Lower lobe of right lung (tissue), 2 donors: ENCODE measurements at regions not wholly inside any gene's neighbourhood (a gene's known extent, or its start where the extent isn't known, plus 50 kb on each side); places are given as distances from the start of the nearest gene placed in this dataset.

Experiments
- ATAC-seq, 2 donors: fragments of 200-7000 bp; cut with Tn5 transposase; one replicate each; pipeline ENCODE4 v1.9.1; 2020 to 2022; ENCODE audit warnings: mild to moderate bottlenecking in 2 of 2, moderate library complexity in 2 of 2
- DNase-seq: peaks from one replicate; pipeline ENCODE4 v3.0.0-alpha.2; 2020
- H3K27ac ChIP-seq: fragments of 200-600 bp; one replicate; pipeline ENCODE4 v1.8.0; 2022
- H3K27me3 ChIP-seq: fragments of 200-600 bp; one replicate; pipeline ENCODE4 v1.8.0; 2022; ENCODE audit warnings: low read depth
- H3K36me3 ChIP-seq: fragments of 200-600 bp; one replicate; pipeline ENCODE4 v1.8.0; 2022; ENCODE audit warnings: mild to moderate bottlenecking
- H3K4me1 ChIP-seq: fragments of 200-600 bp; one replicate; pipeline ENCODE4 v1.8.0; 2022
- H3K4me3 ChIP-seq: fragments of 200-600 bp; one replicate; pipeline ENCODE4 v1.8.0; 2022; ENCODE audit warnings: mild to moderate bottlenecking
- H3K9me3 ChIP-seq: fragments of 200-600 bp; one replicate; pipeline ENCODE4 v1.8.0; 2022
- intact Hi-C: fragments of 100-400 bp; cut with DNase I; formaldehyde crosslinking; loops from one replicate; pipeline ENCODE4 v1.11.0; 2022
- TF ChIP-seq, protein P1 (sequence below): fragments of 200-600 bp; IDR thresholded peaks from one replicate; pipeline ENCODE4 v1.8.0; 2022; ENCODE audit warnings: antibody characterized with exemption, mild to moderate bottlenecking
- donor health status: DM: no; HTN: yes; CAD: no; lungs with severe emphysema.

DNA sequence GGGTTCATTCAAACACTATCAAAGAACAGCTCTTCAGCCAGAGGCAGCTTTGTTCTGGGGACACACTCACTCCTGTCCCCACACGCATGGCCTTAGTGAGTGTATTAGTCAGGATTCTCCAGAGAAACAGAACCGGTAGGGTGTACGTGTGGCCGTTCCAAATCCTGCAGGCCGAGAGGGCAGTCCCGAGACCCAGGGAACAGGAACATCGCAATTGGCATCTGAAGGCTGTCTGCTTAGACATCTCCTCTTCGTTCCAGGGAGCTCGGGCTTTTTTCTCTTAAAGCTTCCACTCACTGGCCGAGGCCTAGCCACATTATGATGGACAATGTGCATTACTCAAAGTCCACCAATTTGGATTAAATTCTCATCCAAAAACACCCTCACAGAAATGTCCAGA is 523.3 kb downstream of the GLRX3 start:
- no peak for DNase-seq
- H3K36me3 ChIP-seq = no peaks in the 10 kb centered on the region
- no peaks in the 10 kb centered on the region for H3K9me3 ChIP-seq
- no peak overlapping the region for H3K27ac ChIP-seq
- H3K27me3 ChIP-seq = no peaks in the 10 kb centered on the region
- intact Hi-C loops = no loop called here
- ATAC-seq = no peak
- TF ChIP-seq, protein P1, sequence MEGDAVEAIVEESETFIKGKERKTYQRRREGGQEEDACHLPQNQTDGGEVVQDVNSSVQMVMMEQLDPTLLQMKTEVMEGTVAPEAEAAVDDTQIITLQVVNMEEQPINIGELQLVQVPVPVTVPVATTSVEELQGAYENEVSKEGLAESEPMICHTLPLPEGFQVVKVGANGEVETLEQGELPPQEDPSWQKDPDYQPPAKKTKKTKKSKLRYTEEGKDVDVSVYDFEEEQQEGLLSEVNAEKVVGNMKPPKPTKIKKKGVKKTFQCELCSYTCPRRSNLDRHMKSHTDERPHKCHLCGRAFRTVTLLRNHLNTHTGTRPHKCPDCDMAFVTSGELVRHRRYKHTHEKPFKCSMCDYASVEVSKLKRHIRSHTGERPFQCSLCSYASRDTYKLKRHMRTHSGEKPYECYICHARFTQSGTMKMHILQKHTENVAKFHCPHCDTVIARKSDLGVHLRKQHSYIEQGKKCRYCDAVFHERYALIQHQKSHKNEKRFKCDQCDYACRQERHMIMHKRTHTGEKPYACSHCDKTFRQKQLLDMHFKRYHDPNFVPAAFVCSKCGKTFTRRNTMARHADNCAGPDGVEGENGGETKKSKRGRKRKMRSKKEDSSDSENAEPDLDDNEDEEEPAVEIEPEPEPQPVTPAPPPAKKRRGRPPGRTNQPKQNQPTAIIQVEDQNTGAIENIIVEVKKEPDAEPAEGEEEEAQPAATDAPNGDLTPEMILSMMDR = no peak
- H3K4me1 ChIP-seq = no peaks in the 10 kb centered on the region
- H3K4me3 ChIP-seq = no peak overlapping the region

DNA sequence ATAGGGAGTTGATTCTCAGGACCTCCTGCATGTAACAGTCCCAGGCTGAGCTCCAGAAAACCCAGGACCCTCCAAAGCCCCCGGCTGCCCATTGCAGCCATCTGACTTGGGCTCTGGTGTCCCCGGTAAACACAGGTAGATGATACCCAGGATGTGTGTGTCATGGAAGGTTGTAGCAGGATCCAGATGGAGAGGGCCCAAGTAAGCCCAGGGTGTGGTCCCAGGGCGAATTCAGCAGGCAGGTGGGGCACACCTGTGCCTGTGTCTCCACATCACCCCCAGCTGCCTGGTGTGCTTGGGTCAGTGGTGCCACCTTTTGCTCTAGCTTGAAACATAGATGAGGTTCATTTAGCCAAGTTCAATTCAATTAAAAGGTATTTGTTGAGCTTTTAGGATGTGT is 524.1 kb downstream of the GLRX3 start:
- Histone ChIP-seq H3K27me3 (no peaks in the 10 kb centered on the region), H3K36me3 (no peaks in the 10 kb centered on the region), H3K4me3 (no peak overlapping the region), H3K4me1 (no peaks in the 10 kb centered on the region), H3K9me3 (no peaks in the 10 kb centered on the region), H3K27ac (no peak overlapping the region)
- ATAC-seq (no peak), DNase-seq (no peak)
- intact Hi-C loops = no loop called here
- TF ChIP-seq, protein P1 = no peak

DNA sequence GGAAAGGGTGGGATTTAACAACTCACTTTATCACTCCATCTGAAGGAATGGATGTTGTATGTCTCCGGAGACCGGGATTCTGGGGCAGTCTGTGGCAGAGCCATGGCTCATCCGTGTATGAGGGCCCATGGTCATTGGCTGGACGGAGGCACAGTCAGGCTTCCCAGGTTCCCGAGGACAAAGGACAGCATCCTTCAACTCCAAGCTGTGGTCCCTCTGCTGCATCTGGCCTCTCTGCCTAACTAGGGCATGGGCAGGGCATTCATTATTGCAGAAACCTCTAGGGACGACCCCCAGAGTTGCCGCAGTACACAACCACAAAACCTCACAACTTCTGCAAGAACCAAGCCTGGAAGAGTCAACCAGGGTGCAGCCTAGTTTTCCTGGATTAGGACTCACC is 525.2 kb downstream of the GLRX3 start:
- no peaks in the 10 kb centered on the region for H3K36me3 ChIP-seq
- intact Hi-C loops = no loop called here
- no peak overlapping the region for H3K4me3 ChIP-seq
- H3K27me3 ChIP-seq = no peaks in the 10 kb centered on the region
- TF ChIP-seq, protein P1 = no peak
- H3K9me3 ChIP-seq = no peaks in the 10 kb centered on the region
- DNase-seq (no peak), ATAC-seq (no peak)
- H3K4me1 ChIP-seq = no peaks in the 10 kb centered on the region
- no peak overlapping the region for H3K27ac ChIP-seq

DNA sequence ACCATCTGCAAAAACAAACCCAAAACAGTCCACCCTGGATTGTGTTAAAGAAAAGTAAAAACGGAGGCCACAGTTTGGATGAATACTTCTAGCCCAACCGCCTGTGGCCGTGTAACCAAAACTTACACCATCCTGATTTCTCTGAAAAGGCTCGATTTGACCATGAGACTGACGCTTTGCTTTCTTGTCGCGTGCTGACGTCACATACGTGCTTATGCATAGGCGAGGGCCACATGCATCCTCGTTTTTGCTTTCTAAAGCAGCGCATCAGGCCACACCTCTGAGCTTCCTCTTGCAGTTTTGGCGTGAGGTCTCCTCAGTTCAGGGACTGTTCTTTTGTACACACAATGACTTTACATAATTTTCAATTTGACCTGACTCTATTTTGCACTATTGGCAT is 526.6 kb downstream of the GLRX3 start:
- DNase-seq (no peak), ATAC-seq (no peak)
- no peaks in the 10 kb centered on the region for H3K36me3 ChIP-seq
- H3K9me3 ChIP-seq = no peaks in the 10 kb centered on the region
- H3K4me1 ChIP-seq = no peaks in the 10 kb centered on the region
- TF ChIP-seq, protein P1 = no peak
- intact Hi-C loops = no loop called here
- H3K4me3 ChIP-seq = no peak overlapping the region
- H3K27me3 ChIP-seq = no peaks in the 10 kb centered on the region
- no peak overlapping the region for H3K27ac ChIP-seq

DNA sequence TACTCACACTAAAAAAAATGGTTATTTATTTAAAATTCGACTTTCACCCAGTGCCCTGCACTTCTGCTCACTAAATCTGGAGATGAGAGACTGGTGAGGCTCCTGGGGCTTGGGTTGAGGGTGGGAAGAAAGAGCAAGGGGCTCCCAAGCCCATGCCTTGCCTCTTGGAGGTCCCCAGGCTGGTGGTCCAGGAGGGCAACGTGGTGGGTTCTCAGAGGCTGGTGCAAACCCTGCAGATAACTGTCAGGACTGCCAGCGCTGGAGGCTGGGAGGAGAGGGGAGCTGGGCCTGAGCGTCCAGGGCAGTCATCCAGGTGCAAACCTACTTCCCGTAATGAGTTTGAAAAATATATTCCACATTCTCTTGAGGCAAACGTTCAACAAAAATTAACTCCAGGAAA is 528.3 kb downstream of the GLRX3 start:
- H3K27ac ChIP-seq = no peak overlapping the region
- DNase-seq (no peak), ATAC-seq (no peak)
- no peaks in the 10 kb centered on the region for H3K36me3 ChIP-seq
- H3K9me3 ChIP-seq = no peaks in the 10 kb centered on the region
- TF ChIP-seq, protein P1 = no peak
- no peaks in the 10 kb centered on the region for H3K4me1 ChIP-seq
- no peak overlapping the region for H3K4me3 ChIP-seq
- no peaks in the 10 kb centered on the region for H3K27me3 ChIP-seq
- intact Hi-C loops = no loop called here

DNA sequence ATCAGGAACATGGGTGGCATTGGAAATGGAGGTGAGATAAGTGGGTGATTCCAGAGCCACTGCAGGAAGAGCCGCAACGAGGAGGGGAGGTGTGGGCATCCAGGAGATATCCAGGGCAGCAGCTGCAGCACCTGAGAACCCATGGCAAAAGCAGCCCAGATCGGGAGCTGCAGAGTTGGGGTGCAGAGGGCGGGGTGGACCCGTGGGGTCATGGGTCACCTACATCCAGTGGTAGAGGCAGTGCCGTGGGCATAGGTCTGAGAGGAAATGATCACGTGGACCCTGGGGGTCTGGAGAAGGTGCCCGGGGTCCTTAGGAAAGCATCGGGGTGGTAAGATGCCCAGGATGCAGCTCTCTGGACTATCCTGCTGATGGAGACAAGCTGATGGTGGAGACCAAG is 530.0 kb downstream of the GLRX3 start:
- intact Hi-C loops = no loop called here
- TF ChIP-seq, protein P1 = no peak

More for the DNA sequence above, 530.0 kb downstream of the GLRX3 start:
- Histone ChIP-seq H3K27me3 (no peaks in the 10 kb centered on the region), H3K4me1 (no peaks in the 10 kb centered on the region), H3K36me3 (no peaks in the 10 kb centered on the region), H3K4me3 (no peak overlapping the region), H3K27ac (no peak overlapping the region), H3K9me3 (no peaks in the 10 kb centered on the region)
- ATAC-seq (no peak), DNase-seq (no peak)
